ENCODE measurements at regions not wholly inside any gene's neighbourhood (a gene's known extent, or its start where the extent isn't known, plus 50 kb on each side); places are given as distances from the start of the nearest gene placed in this dataset.

GRCh38 chr15:47136236-47136635, 581.1 kb upstream of the SEMA6D start:
- no peak overlapping the region for H3K27ac ChIP-seq
- H3K27me3 ChIP-seq: no peaks in the 10 kb centered on the region
- no peak for TF ChIP-seq CTCF (IDR thresholded peaks at IDR 0.05)

DNA sequence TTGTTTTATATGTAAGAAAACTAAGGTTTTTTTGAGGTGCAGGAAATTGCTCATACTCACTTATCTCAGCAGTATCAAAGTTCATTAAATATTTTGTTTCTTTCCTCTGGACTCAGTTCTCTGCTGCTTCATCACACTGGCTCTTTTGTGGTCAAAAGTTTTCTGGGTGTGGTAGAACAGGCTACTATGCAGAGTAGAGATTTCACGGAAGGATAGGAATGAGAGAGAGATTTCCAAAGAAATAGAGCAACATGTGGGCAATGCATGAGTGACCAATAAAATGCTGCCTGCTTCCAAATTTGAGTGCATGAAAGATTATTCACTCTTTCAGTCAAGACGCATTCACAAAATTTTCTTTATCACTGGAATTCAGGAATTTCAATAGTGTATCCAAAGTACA, 577.3 kb upstream of the SEMA6D start:
- Histone ChIP-seq H3K4me3 (ENCODE audit: low read depth in 1 of 2, low read length in 1 of 2) (no peak overlapping the region), H3K27ac (no peak overlapping the region), H3K4me1 (ENCODE audit: control insufficient read depth in 1 of 2, insufficient read depth in 1 of 2, low read depth in 1 of 2, low read length in 1 of 2) (no peaks in the 10 kb centered on the region), H3K27me3 (no peaks in the 10 kb centered on the region), H3K36me3 (no peaks in the 10 kb centered on the region), H3K9me3 (no peaks in the 10 kb centered on the region)
- TF ChIP-seq CTCF (IDR thresholded peaks at IDR 0.05): no peak

More at GRCh38 chr15:47136236-47136635, 581.1 kb upstream of the SEMA6D start:
- Histone ChIP-seq H3K36me3 (no peaks in the 10 kb centered on the region), H3K4me1 (ENCODE audit: control insufficient read depth in 1 of 2, insufficient read depth in 1 of 2, low read depth in 1 of 2, low read length in 1 of 2) (no peaks in the 10 kb centered on the region), H3K9me3 (no peaks in the 10 kb centered on the region), H3K4me3 (ENCODE audit: low read depth in 1 of 2, low read length in 1 of 2) (no peak overlapping the region)

GRCh38 chr15:47157827-47158226, 559.5 kb upstream of the SEMA6D start:
- no peaks in the 10 kb centered on the region for H3K9me3 ChIP-seq
- H3K4me3 ChIP-seq (ENCODE audit: low read depth in 1 of 2, low read length in 1 of 2): no peak overlapping the region
- no peak for TF ChIP-seq CTCF (IDR thresholded peaks at IDR 0.05)
- H3K27me3 ChIP-seq: no peaks in the 10 kb centered on the region
- H3K36me3 ChIP-seq: no peaks in the 10 kb centered on the region
- no peaks in the 10 kb centered on the region for H3K4me1 ChIP-seq (ENCODE audit: control insufficient read depth in 1 of 2, insufficient read depth in 1 of 2, low read depth in 1 of 2, low read length in 1 of 2)
- no peak overlapping the region for H3K27ac ChIP-seq

GRCh38 chr15:47158573-47158972, 558.7 kb upstream of the SEMA6D start:
- H3K27ac ChIP-seq: no peak overlapping the region
- no peak for TF ChIP-seq CTCF (IDR thresholded peaks at IDR 0.05)
- H3K4me1 ChIP-seq (ENCODE audit: control insufficient read depth in 1 of 2, insufficient read depth in 1 of 2, low read depth in 1 of 2, low read length in 1 of 2): no peaks in the 10 kb centered on the region
- H3K27me3 ChIP-seq: no peaks in the 10 kb centered on the region
- H3K9me3 ChIP-seq: no peaks in the 10 kb centered on the region
- H3K36me3 ChIP-seq: no peaks in the 10 kb centered on the region
- no peak overlapping the region for H3K4me3 ChIP-seq (ENCODE audit: low read depth in 1 of 2, low read length in 1 of 2)

GRCh38 chr15:47177177-47177576, 540.1 kb upstream of the SEMA6D start:
- Histone ChIP-seq H3K9me3 (no peaks in the 10 kb centered on the region), H3K4me3 (ENCODE audit: low read depth in 1 of 2, low read length in 1 of 2) (no peak overlapping the region), H3K27me3 (peaks cover 16% of the 10 kb centered on the region), H3K4me1 (ENCODE audit: control insufficient read depth in 1 of 2, insufficient read depth in 1 of 2, low read depth in 1 of 2, low read length in 1 of 2) (no peaks in the 10 kb centered on the region), H3K27ac (no peak overlapping the region), H3K36me3 (no peaks in the 10 kb centered on the region)
- TF ChIP-seq CTCF (IDR thresholded peaks at IDR 0.05): no peak

DNA sequence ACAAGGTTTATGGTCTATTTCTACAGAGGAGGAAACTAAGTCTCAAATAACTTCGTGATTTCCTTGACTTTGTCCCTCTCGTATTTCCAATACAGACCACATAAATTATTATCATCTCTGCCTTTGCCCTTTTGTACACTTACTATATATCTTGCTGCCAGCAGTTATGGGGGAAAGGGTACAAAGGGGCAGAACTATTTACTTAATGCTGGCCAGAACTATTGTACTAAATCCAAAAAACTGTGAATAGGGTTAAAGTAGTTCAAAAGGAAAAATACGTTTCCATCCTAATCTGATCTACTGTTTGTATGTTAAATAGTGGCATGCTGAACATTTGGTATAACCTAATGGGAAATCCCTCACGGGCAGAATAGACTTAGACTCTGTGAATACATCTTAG, 537.3 kb upstream of the SEMA6D start:
- H3K4me1 ChIP-seq (ENCODE audit: control insufficient read depth in 1 of 2, insufficient read depth in 1 of 2, low read depth in 1 of 2, low read length in 1 of 2): no peaks in the 10 kb centered on the region
- H3K9me3 ChIP-seq: no peaks in the 10 kb centered on the region
- H3K27ac ChIP-seq: no peak overlapping the region
- no peak for TF ChIP-seq CTCF (IDR thresholded peaks at IDR 0.05)
- H3K4me3 ChIP-seq (ENCODE audit: low read depth in 1 of 2, low read length in 1 of 2): no peak overlapping the region
- H3K27me3 ChIP-seq: peaks cover 44% of the 10 kb centered on the region
- no peaks in the 10 kb centered on the region for H3K36me3 ChIP-seq

All from neutrophil (primary cell).